GM19035 (cell line): ENCODE measurements at regions not wholly inside any gene's neighbourhood (a gene's known extent, or its start where the extent isn't known, plus 50 kb on each side); places are given as distances from the start of the nearest gene placed in this dataset.
"Not testable (repeated sequence)": the region's sequence is repeated elsewhere in the genome, so short reads cannot be mapped to it uniquely, and the experiment has no call there.

Source experiments
- ATAC-seq: cut with Tn5 transposase; IDR thresholded peaks from one replicate; pipeline ENCODE4 v1.9.1; 2021; ENCODE audit not compliant: unreplicated experiment

- no peak for ATAC-seq
Observed at GRCh38 chr12:89768586-89769482, 60.2 kb upstream of the ATP2B1 start.

- ATAC-seq: peak; percentile 87
Observed at GRCh38 chr12:89765959-89766824, 57.6 kb upstream of the ATP2B1 start.

GRCh38 chr12:89764164-89764563 lies 55.5 kb upstream of the ATP2B1 start:
- ATAC-seq: not testable (repeated sequence)

GRCh38 chr12:89762498-89763170 lies 54.0 kb upstream of the ATP2B1 start:
- ATAC-seq: no peak

GRCh38 chr12:89760783-89761182 lies 52.1 kb upstream of the ATP2B1 start:
- ATAC-seq: no peak
